ENCODE measurements at regions not wholly inside any gene's neighbourhood (a gene's known extent, or its start where the extent isn't known, plus 50 kb on each side); places are given as distances from the start of the nearest gene placed in this dataset.

- in situ Hi-C loops (cut with HindIII; ENCODE audit: low pct_ligation_motif_present, low pct_unique_long_range_greater_than_20kb, low sequenced_read_pairs), result no loop called here
- DNase-seq, result no peak
Observed at GRCh38 chr17:70888324-70888723, 719.0 kb downstream of the KCNJ2 start.

GRCh38 chr17:70891306-70891705 is 722.0 kb downstream of the KCNJ2 start:
- in situ Hi-C loops (cut with HindIII; ENCODE audit: low pct_ligation_motif_present, low pct_unique_long_range_greater_than_20kb, low sequenced_read_pairs), result no loop called here
- no peak for DNase-seq

GRCh38 chr17:70892527-70892926 is 723.2 kb downstream of the KCNJ2 start:
- in situ Hi-C loops (cut with HindIII; ENCODE audit: low pct_ligation_motif_present, low pct_unique_long_range_greater_than_20kb, low sequenced_read_pairs), result no loop called here
- no peak for DNase-seq

- in situ Hi-C loops (cut with HindIII; ENCODE audit: low pct_ligation_motif_present, low pct_unique_long_range_greater_than_20kb, low sequenced_read_pairs), result no loop called here
- no peak for DNase-seq
Observed at GRCh38 chr17:70896843-70897242, 727.5 kb downstream of the KCNJ2 start.

- in situ Hi-C loops (cut with HindIII; ENCODE audit: low pct_ligation_motif_present, low pct_unique_long_range_greater_than_20kb, low sequenced_read_pairs), result no loop called here
- DNase-seq, result no peak
Observed at GRCh38 chr17:70897446-70897845, 728.1 kb downstream of the KCNJ2 start.

GRCh38 chr17:70901870-70902269 is 732.5 kb downstream of the KCNJ2 start:
- in situ Hi-C loops (cut with HindIII; ENCODE audit: low pct_ligation_motif_present, low pct_unique_long_range_greater_than_20kb, low sequenced_read_pairs), result no loop called here
- DNase-seq, result no peak

- in situ Hi-C loops (cut with HindIII; ENCODE audit: low pct_ligation_motif_present, low pct_unique_long_range_greater_than_20kb, low sequenced_read_pairs), result no loop called here
- DNase-seq, result peak; percentile 40
Observed at GRCh38 chr17:70905796-70906195, 736.5 kb downstream of the KCNJ2 start.

GRCh38 chr17:70906808-70907207 is 737.5 kb downstream of the KCNJ2 start:
- DNase-seq, result no peak
- in situ Hi-C loops (cut with HindIII; ENCODE audit: low pct_ligation_motif_present, low pct_unique_long_range_greater_than_20kb, low sequenced_read_pairs), result no loop called here

GRCh38 chr17:70912716-70913485 is 743.6 kb downstream of the KCNJ2 start:
- in situ Hi-C loops (cut with HindIII; ENCODE audit: low pct_ligation_motif_present, low pct_unique_long_range_greater_than_20kb, low sequenced_read_pairs), result no loop called here
- no peak for DNase-seq

GRCh38 chr17:70916469-70916868 is 747.1 kb downstream of the KCNJ2 start:
- in situ Hi-C loops (cut with HindIII; ENCODE audit: low pct_ligation_motif_present, low pct_unique_long_range_greater_than_20kb, low sequenced_read_pairs), result no loop called here

GRCh38 chr17:70919241-70919640 is 749.9 kb downstream of the KCNJ2 start:
- in situ Hi-C loops (cut with HindIII; ENCODE audit: low pct_ligation_motif_present, low pct_unique_long_range_greater_than_20kb, low sequenced_read_pairs), result no loop called here
- no peak for DNase-seq

More at GRCh38 chr17:70916469-70916868, 747.1 kb downstream of the KCNJ2 start:
- DNase-seq, result no peak

- in situ Hi-C loops (cut with HindIII; ENCODE audit: low pct_ligation_motif_present, low pct_unique_long_range_greater_than_20kb, low sequenced_read_pairs), result no loop called here
- DNase-seq, result no peak
Observed at GRCh38 chr17:70920416-70920815, 751.1 kb downstream of the KCNJ2 start.

- no peak for DNase-seq
- in situ Hi-C loops (cut with HindIII; ENCODE audit: low pct_ligation_motif_present, low pct_unique_long_range_greater_than_20kb, low sequenced_read_pairs), result no loop called here
Observed at GRCh38 chr17:70922268-70922667, 752.9 kb downstream of the KCNJ2 start.

- in situ Hi-C loops (cut with HindIII; ENCODE audit: low pct_ligation_motif_present, low pct_unique_long_range_greater_than_20kb, low sequenced_read_pairs), result no loop called here
- no peak for DNase-seq
Observed at GRCh38 chr17:70924776-70925175, 755.4 kb downstream of the KCNJ2 start.

- in situ Hi-C loops (cut with HindIII; ENCODE audit: low pct_ligation_motif_present, low pct_unique_long_range_greater_than_20kb, low sequenced_read_pairs), result no loop called here
Observed at GRCh38 chr17:70929226-70929625, 759.9 kb downstream of the KCNJ2 start.

GRCh38 chr17:70934231-70934630 is 764.9 kb downstream of the KCNJ2 start:
- in situ Hi-C loops (cut with HindIII; ENCODE audit: low pct_ligation_motif_present, low pct_unique_long_range_greater_than_20kb, low sequenced_read_pairs), result no loop called here
- no peak for DNase-seq

More at GRCh38 chr17:70929226-70929625, 759.9 kb downstream of the KCNJ2 start:
- no peak for DNase-seq

- no peak for DNase-seq
- in situ Hi-C loops (cut with HindIII; ENCODE audit: low pct_ligation_motif_present, low pct_unique_long_range_greater_than_20kb, low sequenced_read_pairs), result no loop called here
Observed at GRCh38 chr17:70934835-70935234, 765.5 kb downstream of the KCNJ2 start.

GRCh38 chr17:70936724-70937123 is 767.4 kb downstream of the KCNJ2 start:
- in situ Hi-C loops (cut with HindIII; ENCODE audit: low pct_ligation_motif_present, low pct_unique_long_range_greater_than_20kb, low sequenced_read_pairs), result no loop called here

GRCh38 chr17:70938336-70938735 is 769.0 kb downstream of the KCNJ2 start:
- no peak for DNase-seq
- in situ Hi-C loops (cut with HindIII; ENCODE audit: low pct_ligation_motif_present, low pct_unique_long_range_greater_than_20kb, low sequenced_read_pairs), result no loop called here

More at GRCh38 chr17:70936724-70937123, 767.4 kb downstream of the KCNJ2 start:
- no peak for DNase-seq

GRCh38 chr17:70945386-70945785 is 776.1 kb downstream of the KCNJ2 start:
- no peak for DNase-seq
- in situ Hi-C loops (cut with HindIII; ENCODE audit: low pct_ligation_motif_present, low pct_unique_long_range_greater_than_20kb, low sequenced_read_pairs), result no loop called here
